B cell (primary cell): ENCODE measurements at regions not wholly inside any gene's neighbourhood (a gene's known extent, or its start where the extent isn't known, plus 50 kb on each side); places are given as distances from the start of the nearest gene placed in this dataset.

Experiments used
- EZH2 ChIP-seq: IDR thresholded peaks from 2 replicates; pipeline ENCODE4 v1.6.1; 2012; ENCODE audit warnings: borderline replicate concordance, low read depth, mild to moderate bottlenecking, moderate library complexity, low read length; ENCODE audit not compliant: insufficient read depth, poor library complexity, severe bottlenecking
- TF ChIP-seq, protein P1 (sequence below): fragments of 200-600 bp; IDR thresholded peaks from one replicate; pipeline ENCODE4 v1.8.0; 2022; ENCODE audit warnings: antibody characterized with exemption, mild to moderate bottlenecking

DNA sequence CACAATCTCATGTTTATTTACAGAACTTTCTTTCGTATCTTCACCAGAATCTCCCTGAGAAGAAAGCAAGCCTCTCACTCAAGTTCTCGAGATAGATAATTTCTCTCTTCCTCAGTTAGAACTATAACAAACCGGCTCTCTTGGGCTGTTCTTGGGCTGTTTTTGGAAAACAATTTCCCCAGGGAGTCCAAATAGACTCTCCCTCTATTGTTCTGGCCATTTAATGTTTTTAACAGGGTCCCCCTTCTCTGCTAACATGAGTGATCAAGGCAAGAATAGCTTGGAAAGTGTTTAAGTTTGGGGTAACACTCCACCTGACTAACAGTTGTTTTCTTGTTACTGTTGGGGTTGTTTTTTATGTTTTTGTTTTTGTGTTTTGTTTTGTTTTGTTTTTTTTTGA is 64.8 kb upstream of the UCN3 start:
- TF ChIP-seq, protein P1, sequence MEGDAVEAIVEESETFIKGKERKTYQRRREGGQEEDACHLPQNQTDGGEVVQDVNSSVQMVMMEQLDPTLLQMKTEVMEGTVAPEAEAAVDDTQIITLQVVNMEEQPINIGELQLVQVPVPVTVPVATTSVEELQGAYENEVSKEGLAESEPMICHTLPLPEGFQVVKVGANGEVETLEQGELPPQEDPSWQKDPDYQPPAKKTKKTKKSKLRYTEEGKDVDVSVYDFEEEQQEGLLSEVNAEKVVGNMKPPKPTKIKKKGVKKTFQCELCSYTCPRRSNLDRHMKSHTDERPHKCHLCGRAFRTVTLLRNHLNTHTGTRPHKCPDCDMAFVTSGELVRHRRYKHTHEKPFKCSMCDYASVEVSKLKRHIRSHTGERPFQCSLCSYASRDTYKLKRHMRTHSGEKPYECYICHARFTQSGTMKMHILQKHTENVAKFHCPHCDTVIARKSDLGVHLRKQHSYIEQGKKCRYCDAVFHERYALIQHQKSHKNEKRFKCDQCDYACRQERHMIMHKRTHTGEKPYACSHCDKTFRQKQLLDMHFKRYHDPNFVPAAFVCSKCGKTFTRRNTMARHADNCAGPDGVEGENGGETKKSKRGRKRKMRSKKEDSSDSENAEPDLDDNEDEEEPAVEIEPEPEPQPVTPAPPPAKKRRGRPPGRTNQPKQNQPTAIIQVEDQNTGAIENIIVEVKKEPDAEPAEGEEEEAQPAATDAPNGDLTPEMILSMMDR: no peak
- TF ChIP-seq EZH2: no peak
